H9 (cell line): ENCODE measurements at regions not wholly inside any gene's neighbourhood (a gene's known extent, or its start where the extent isn't known, plus 50 kb on each side); places are given as distances from the start of the nearest gene placed in this dataset.

ENCODE experiments used
- DNase-seq: peaks from one replicate; pipeline ENCODE4 v3.0.0-alpha.2; 2017
- H2AFZ ChIP-seq: one replicate; pipeline ENCODE4 v1.6.1; 2013; ENCODE audit warnings: mild to moderate bottlenecking, low read length, control low read depth, moderate library complexity
- H2AK5ac ChIP-seq: 2 replicates; pipeline ENCODE4 v1.6.1; 2013; ENCODE audit warnings: low read length, control low read depth, mixed read lengths; ENCODE audit not compliant: insufficient read length
- H2BK120ac ChIP-seq: one replicate; pipeline ENCODE4 v1.6.1; 2013; ENCODE audit warnings: low read depth, mild to moderate bottlenecking, low read length, control low read depth, inconsistent platforms; ENCODE audit not compliant: poor library complexity, severe bottlenecking
- H2BK12ac ChIP-seq: 2 replicates; pipeline ENCODE4 v1.6.1; 2013; ENCODE audit warnings: low read length, control low read depth, mixed read lengths, low read depth; ENCODE audit not compliant: insufficient read length
- H2BK15ac ChIP-seq: 2 replicates; pipeline ENCODE4 v1.6.1; 2013; ENCODE audit warnings: low read depth, low read length, control low read depth
- H2BK20ac ChIP-seq: one replicate; pipeline ENCODE4 v1.6.1; 2013; ENCODE audit warnings: low read depth, mild to moderate bottlenecking, low read length, control low read depth, inconsistent platforms; ENCODE audit not compliant: poor library complexity, severe bottlenecking
- H2BK5ac ChIP-seq: 2 replicates; pipeline ENCODE4 v1.6.1; 2013; ENCODE audit warnings: low read length, control low read depth, mixed read lengths; ENCODE audit not compliant: insufficient read length
- H3K14ac ChIP-seq: 2 replicates; pipeline ENCODE4 v1.6.1; 2013; ENCODE audit warnings: low read length, control low read depth; ENCODE audit not compliant: insufficient read depth
- H3K18ac ChIP-seq: 2 replicates; pipeline ENCODE4 v1.6.1; 2013; ENCODE audit warnings: low read depth, mild to moderate bottlenecking, mixed read lengths, low read length, control low read depth; ENCODE audit not compliant: insufficient read length
- H3K23ac ChIP-seq: 2 replicates; pipeline ENCODE4 v1.6.1; 2013; ENCODE audit warnings: low read length, control low read depth, mixed read lengths, low read depth; ENCODE audit not compliant: insufficient read length
- H3K23me2 ChIP-seq: 2 replicates; pipeline ENCODE4 v1.6.1; 2013; ENCODE audit warnings: low read depth, mild to moderate bottlenecking, mixed read lengths, low read length, control low read depth; ENCODE audit not compliant: insufficient read length, poor library complexity, severe bottlenecking
- H3K27ac ChIP-seq: 2 replicates; pipeline ENCODE4 v1.5.1; 2013; ENCODE audit warnings: low read length, control low read depth, mixed read lengths, low read depth; ENCODE audit not compliant: insufficient read length
- H3K27me3 ChIP-seq: 2 replicates; pipeline ENCODE4 v1.6.1; 2013; ENCODE audit warnings: low read length, control low read depth, inconsistent platforms; ENCODE audit not compliant: insufficient read depth
- H3K4ac ChIP-seq: 2 replicates; pipeline ENCODE4 v1.6.1; 2013; ENCODE audit warnings: low read depth, mild to moderate bottlenecking, control low read depth, inconsistent platforms, low read length, moderate library complexity
- H3K4me1 ChIP-seq: 2 replicates; pipeline ENCODE4 v1.6.1; 2013; ENCODE audit warnings: low read length, control low read depth, inconsistent platforms; ENCODE audit not compliant: insufficient read depth
- H3K4me2 ChIP-seq: 2 replicates; pipeline ENCODE4 v1.6.1; 2013; ENCODE audit warnings: low read length, control low read depth, mixed read lengths; ENCODE audit not compliant: insufficient read length, insufficient read depth
- H3K56ac ChIP-seq: 2 replicates; pipeline ENCODE4 v1.6.1; 2013; ENCODE audit warnings: low read depth, mild to moderate bottlenecking, mixed read lengths, low read length, control low read depth; ENCODE audit not compliant: insufficient read length
- H3K79me1 ChIP-seq: 2 replicates; pipeline ENCODE4 v1.6.1; 2013; ENCODE audit warnings: low read depth, mild to moderate bottlenecking, moderate library complexity, low read length, control low read depth, inconsistent platforms; ENCODE audit not compliant: insufficient read depth, poor library complexity, severe bottlenecking
- H3K79me2 ChIP-seq: 2 replicates; pipeline ENCODE4 v1.6.1; 2013; ENCODE audit warnings: low read length, control low read depth, inconsistent platforms; ENCODE audit not compliant: insufficient read depth
- H3K9ac ChIP-seq: 2 replicates; pipeline ENCODE4 v1.6.1; 2013; ENCODE audit warnings: low read length, control low read depth, mixed read lengths; ENCODE audit not compliant: insufficient read length; ENCODE audit errors: extremely low read depth
- H3K9me3 ChIP-seq: one replicate; pipeline ENCODE4 v1.6.1; 2013; ENCODE audit warnings: low read depth, low read length, inconsistent platforms; ENCODE audit not compliant: control insufficient read depth
- H3T11ph ChIP-seq: one replicate; pipeline ENCODE4 v1.6.1; 2013; ENCODE audit warnings: mild to moderate bottlenecking, low read length, control low read depth, inconsistent platforms
- H4K20me1 ChIP-seq: one replicate; pipeline ENCODE4 v1.6.1; 2013; ENCODE audit not compliant: control insufficient read depth, insufficient read length, insufficient read depth
- H4K5ac ChIP-seq: 2 replicates; pipeline ENCODE4 v1.6.1; 2013; ENCODE audit warnings: low read depth, mild to moderate bottlenecking, mixed read lengths, low read length, control low read depth; ENCODE audit not compliant: insufficient read length
- H4K8ac ChIP-seq: replicated peaks from 2 replicates; pipeline ENCODE4 v1.6.1; 2013; ENCODE audit warnings: low read length, control low read depth, mixed read lengths, low read depth; ENCODE audit not compliant: insufficient read length
- H4K91ac ChIP-seq: 2 replicates; pipeline ENCODE4 v1.6.1; 2013; ENCODE audit warnings: low read depth, mild to moderate bottlenecking, moderate library complexity, mixed read lengths, low read length, control low read depth; ENCODE audit not compliant: insufficient read length
- H3K27ac Mint-ChIP-seq, 3 experiments: 2 replicates in 2 of 3; 3 replicates in 1 of 3; pipeline ENCODE4 v1.8.0; 2020 to 2021; ENCODE audit warnings: mixed read lengths in 3 of 3, mild to moderate bottlenecking in 1 of 3, moderate library complexity in 1 of 3
- H3K27me3 Mint-ChIP-seq: 2 replicates; pipeline ENCODE4 v1.8.0; 2021; ENCODE audit warnings: low read depth, mild to moderate bottlenecking, moderate library complexity, mixed read lengths
- H3K36me3 Mint-ChIP-seq, 3 experiments: 2 replicates in 2 of 3; 3 replicates in 1 of 3; pipeline ENCODE4 v1.8.0; 2020 to 2021; ENCODE audit warnings: low read depth in 3 of 3, mixed read lengths in 3 of 3; ENCODE audit not compliant: insufficient read depth in 1 of 3
- H3K4me1 Mint-ChIP-seq, 2 experiments: 2 replicates each; pipeline ENCODE4 v1.8.0; 2020; ENCODE audit warnings: mixed read lengths in 2 of 2
- H3K4me3 Mint-ChIP-seq, 2 experiments: 2 replicates in 1 of 2; 3 replicates in 1 of 2; pipeline ENCODE4 v1.8.0; 2020 to 2021; ENCODE audit warnings: mild to moderate bottlenecking in 2 of 2, mixed read lengths in 2 of 2, moderate library complexity in 1 of 2
- H3K9me3 Mint-ChIP-seq, 2 experiments: 2 replicates in 1 of 2; 3 replicates in 1 of 2; pipeline ENCODE4 v1.8.0; 2020; ENCODE audit warnings: mild to moderate bottlenecking in 2 of 2, mixed read lengths in 2 of 2, moderate library complexity in 1 of 2
- CTCF ChIP-seq: fragments of 200-600 bp; sonication (generic); conservative IDR thresholded peaks from 3 replicates; pipeline ENCODE4 v1.8.0; 2021; ENCODE audit warnings: antibody characterized with exemption, mild to moderate bottlenecking
- WGBS: extraction: QIAGEN DNeasy Blood & Tissue Kit; methylation state at CpG from one replicate; pipeline ENCODE4 v1.1.7; 2013; ENCODE audit warnings: missing lambda C conversion rate, low lambda C conversion rate, mixed read lengths; ENCODE audit not compliant: insufficient read length; ENCODE audit errors: extremely low coverage; 5-methylcytosine and 5-hydroxymethylcytosine counted together

- no peaks in the 10 kb centered on the region for H3K79me1 ChIP-seq
- Mint-ChIP-seq H3K27me3 (peaks cover 3% of the 10 kb centered on the region), H3K4me1 (no peaks in the 10 kb centered on the region), H3K4me3 (no peak overlapping the region), H3K9me3 (peaks cover 0 to 5% of the 10 kb centered on the region in 2 experiments; a peak in 3 of 5 replicates), H3K36me3 (no peaks in the 10 kb centered on the region; a peak in 1 of 7 replicates), H3K27ac (no peak overlapping the region; a peak in 1 of 7 replicates)
- H2AFZ ChIP-seq: no peak overlapping the region
- H3K23me2 ChIP-seq: no peaks in the 10 kb centered on the region
- no peak for DNase-seq
- no peaks in the 10 kb centered on the region for H3K4me1 ChIP-seq
- no peak overlapping the region for H3K18ac ChIP-seq
- no peaks in the 10 kb centered on the region for H3K27me3 ChIP-seq
- H4K8ac ChIP-seq: no peak overlapping the region
- no peak overlapping the region for H3K56ac ChIP-seq
- no peak overlapping the region for H3K14ac ChIP-seq
- no peaks in the 10 kb centered on the region for H3K9me3 ChIP-seq
- H4K5ac ChIP-seq: no peak overlapping the region
- no peak overlapping the region for H3K23ac ChIP-seq
- no peak overlapping the region for H2BK15ac ChIP-seq
- H2AK5ac ChIP-seq: no peak overlapping the region
- no peak overlapping the region for H3K4ac ChIP-seq
- no peak overlapping the region for H2BK120ac ChIP-seq
- no peak overlapping the region for H4K91ac ChIP-seq
- H4K20me1 ChIP-seq: no peaks in the 10 kb centered on the region
- H3K27ac ChIP-seq: no peak overlapping the region
- H3T11ph ChIP-seq: no peak overlapping the region
- no peak overlapping the region for H2BK20ac ChIP-seq
- WGBS: no CpG with 5 or more reads among the region's 2 CpGs
- H2BK5ac ChIP-seq: no peak overlapping the region
- no peak overlapping the region for H3K9ac ChIP-seq
- no peak overlapping the region for H2BK12ac ChIP-seq
- no peak overlapping the region for H3K4me2 ChIP-seq
- no peak for TF ChIP-seq CTCF
- H3K79me2 ChIP-seq: no peaks in the 10 kb centered on the region
These were observed 307.0 kb downstream of the GATA3 start for GRCh38 chr10:8361510-8361844.
